AG10803 (cell line): ENCODE measurements at regions not wholly inside any gene's neighbourhood (a gene's known extent, or its start where the extent isn't known, plus 50 kb on each side); places are given as distances from the start of the nearest gene placed in this dataset.

Experiments
- DNase-seq: peaks from one replicate; pipeline ENCODE4 v3.0.0; 2010; ENCODE audit warnings: low read depth
- H3K4me3 ChIP-seq: 2 replicates; pipeline ENCODE4 v1.5.1; 2011; ENCODE audit warnings: mild to moderate bottlenecking, low read length, control low read depth
- TF ChIP-seq, protein P1 (sequence below): conservative IDR thresholded peaks from 2 replicates; pipeline ENCODE4 v1.5.1; 2011; ENCODE audit warnings: mild to moderate bottlenecking, low read length, control low read depth, inconsistent platforms

DNA sequence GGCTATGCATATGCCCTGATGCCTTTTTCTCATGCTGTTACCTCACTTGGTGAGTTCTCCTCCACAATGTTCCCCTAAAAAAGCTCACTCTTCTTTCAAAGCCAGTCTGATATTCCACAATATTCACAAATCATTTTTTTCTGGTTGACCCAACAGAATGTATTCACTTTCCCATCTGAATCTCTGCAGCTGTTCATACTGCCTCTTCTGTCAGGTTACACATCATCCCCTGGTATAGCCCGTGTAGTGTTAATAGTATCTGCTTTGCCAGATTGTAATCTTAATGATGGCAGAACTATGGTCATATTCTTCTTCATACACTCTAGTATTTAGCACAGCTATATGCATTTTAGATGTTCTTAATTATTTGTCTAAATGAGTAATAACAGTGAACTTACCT, 544.3 kb downstream of the EFNB2 start:
- DNase-seq: no peak
- H3K4me3 ChIP-seq: no peak overlapping the region
- TF ChIP-seq, protein P1, sequence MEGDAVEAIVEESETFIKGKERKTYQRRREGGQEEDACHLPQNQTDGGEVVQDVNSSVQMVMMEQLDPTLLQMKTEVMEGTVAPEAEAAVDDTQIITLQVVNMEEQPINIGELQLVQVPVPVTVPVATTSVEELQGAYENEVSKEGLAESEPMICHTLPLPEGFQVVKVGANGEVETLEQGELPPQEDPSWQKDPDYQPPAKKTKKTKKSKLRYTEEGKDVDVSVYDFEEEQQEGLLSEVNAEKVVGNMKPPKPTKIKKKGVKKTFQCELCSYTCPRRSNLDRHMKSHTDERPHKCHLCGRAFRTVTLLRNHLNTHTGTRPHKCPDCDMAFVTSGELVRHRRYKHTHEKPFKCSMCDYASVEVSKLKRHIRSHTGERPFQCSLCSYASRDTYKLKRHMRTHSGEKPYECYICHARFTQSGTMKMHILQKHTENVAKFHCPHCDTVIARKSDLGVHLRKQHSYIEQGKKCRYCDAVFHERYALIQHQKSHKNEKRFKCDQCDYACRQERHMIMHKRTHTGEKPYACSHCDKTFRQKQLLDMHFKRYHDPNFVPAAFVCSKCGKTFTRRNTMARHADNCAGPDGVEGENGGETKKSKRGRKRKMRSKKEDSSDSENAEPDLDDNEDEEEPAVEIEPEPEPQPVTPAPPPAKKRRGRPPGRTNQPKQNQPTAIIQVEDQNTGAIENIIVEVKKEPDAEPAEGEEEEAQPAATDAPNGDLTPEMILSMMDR: no peak

DNA sequence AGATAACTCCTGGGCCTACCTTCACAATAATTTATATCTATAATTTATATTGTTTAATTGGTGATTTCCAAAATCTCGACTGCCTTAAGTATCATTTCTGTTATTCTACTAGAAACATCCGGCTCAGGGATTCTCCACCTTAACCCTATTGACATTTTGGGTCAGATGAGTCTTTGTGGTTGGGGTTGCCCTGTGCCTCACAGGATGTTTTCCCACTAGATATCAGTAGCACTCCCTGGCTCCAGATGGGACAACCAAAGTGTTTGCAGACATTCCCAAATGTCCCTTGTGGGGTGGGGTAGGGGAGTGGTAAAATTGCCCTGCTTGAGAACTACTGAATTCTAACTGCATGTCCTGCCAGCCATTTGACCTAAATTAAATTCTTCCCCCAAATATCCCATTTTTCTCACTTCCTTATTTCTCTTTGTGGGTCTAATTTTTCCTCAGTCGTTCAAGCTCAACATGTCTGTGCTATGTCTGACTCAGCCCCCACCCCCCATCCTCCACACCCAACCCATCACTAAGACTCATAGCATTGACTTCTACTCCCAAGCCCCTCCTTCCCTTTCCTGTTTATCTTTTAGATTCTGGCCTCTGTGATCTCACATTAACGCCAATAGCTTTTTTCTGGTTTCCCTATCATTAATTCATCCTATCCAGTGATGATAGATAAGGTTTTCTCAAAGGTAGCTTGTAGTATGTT, 545.1 kb downstream of the EFNB2 start:
- TF ChIP-seq, protein P1: no peak
- peak; percentile 23 for DNase-seq
- H3K4me3 ChIP-seq: no peak overlapping the region

DNA sequence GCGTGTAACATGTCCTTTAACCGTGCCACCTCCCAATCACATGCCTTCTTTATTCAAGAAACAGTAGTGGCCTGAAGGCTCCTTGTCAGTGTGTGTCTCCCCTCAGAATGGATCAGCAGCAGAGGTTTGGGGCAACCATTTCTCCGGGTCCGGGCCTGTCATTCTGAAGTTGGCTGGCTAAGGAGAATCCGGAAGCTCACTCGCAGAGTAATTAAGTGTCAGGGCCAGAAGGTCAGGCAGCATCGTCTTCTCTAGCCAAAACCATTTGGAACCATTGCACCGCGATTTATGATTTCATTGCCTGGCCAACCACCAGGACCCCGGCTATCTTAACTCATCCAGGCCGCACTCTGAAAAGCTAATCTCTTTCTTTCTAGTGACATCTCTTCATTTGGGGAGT, 550.8 kb downstream of the EFNB2 start:
- TF ChIP-seq, protein P1: no peak
- no peak overlapping the region for H3K4me3 ChIP-seq

DNA sequence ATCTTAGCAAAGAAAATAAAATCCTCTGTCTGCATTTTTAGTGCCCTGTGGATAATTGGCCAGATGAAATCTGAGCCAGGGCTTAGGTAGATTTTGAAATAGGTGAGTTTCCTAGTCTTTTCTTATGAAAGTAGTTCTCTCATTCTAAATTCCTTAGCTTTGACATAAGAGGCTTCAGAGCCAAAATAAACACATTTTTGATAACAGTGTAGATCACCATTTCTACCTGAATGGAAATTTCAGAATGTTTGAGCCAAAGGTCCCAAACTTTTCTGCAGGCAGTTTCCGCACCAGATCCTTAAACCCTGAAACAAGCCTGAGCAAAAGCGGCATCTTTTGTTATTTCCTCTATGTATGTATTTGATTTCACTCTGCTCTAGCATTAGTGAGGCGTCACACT, 551.2 kb downstream of the EFNB2 start:
- no peak overlapping the region for H3K4me3 ChIP-seq
- TF ChIP-seq, protein P1: no peak

More for the DNA sequence above, 550.8 kb downstream of the EFNB2 start:
- no peak for DNase-seq

DNA sequence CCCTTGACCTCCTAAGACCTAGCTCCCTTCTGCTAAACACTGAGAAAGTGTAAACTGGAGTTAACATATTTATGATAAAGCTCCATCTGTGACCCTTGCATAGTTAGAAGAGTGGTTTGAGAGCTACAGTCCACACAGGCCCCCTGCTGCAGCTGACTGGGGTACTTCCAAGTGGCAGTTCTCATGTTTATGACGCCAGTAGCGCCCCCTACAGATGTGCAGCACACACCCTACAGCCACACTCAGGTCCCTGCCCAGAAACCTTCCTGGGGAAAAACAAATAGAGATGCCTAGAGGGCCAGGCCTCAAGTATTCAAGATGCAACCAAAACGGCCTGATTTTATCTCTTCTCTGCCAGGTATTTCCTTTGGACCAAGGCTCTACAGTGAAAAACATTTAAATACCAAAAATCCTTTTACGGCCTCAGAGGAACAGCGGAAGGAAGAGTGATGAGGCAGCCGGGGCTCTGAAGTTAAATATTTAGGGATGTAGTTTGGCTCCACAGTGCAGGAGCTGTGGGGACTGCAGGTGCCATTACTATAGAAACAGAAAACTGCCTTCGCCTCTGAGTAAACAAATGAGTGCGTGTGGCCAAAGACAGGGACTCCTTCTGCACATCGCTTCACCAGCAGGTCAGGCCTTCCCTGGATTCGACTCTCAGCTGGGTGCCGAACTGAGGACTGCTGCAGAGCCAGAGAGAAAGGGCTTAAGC, 553.1 kb downstream of the EFNB2 start:
- TF ChIP-seq, protein P1: no peak
- no peak overlapping the region for H3K4me3 ChIP-seq
- DNase-seq: no peak

More for the DNA sequence above, 551.2 kb downstream of the EFNB2 start:
- DNase-seq: no peak

DNA sequence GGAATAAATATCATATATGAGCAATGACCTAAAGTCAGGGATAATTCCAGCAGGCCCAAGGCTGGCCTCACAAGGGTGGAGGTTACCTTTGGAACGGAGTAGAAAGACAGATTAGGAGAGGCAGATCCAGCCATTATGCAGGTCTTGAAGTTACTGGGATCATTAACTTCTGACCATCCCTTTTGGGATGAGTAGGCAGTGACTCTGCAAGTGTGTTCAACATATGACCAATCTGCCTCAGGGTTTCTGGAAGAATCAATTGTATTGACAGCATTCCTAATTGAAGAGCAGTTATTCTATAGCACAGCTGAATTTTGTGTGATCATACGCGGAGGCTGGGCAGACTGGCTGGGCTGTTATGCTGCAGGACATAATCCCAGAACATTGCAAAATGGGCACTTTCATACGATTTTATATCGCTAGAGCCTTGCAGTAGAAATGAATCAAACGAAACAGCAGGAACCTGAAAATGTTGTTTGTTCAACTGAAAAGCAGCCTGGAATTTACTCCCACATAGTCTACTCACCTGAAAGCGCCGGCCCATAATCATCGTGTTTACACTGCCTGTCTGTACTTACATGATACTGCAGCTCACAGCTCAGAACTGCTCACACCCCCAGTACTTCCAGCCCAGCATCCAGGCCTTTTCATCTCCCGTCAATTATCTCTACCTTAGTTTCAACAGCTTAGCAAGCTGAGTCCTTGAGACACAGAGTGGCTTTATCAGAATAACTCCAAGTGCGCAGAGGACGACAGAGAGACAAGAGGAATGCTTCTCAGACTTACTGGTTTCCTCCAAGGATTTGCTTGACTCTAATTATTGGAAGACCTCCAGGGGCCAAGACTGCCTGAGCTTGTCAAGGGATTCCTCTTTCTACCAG, 556.1 kb downstream of the EFNB2 start:
- H3K4me3 ChIP-seq: no peak overlapping the region
- TF ChIP-seq, protein P1: no peak
- DNase-seq: peak; percentile 13
